ENCODE measurements at regions not wholly inside any gene's neighbourhood (a gene's known extent, or its start where the extent isn't known, plus 50 kb on each side); places are given as distances from the start of the nearest gene placed in this dataset.

DNA sequence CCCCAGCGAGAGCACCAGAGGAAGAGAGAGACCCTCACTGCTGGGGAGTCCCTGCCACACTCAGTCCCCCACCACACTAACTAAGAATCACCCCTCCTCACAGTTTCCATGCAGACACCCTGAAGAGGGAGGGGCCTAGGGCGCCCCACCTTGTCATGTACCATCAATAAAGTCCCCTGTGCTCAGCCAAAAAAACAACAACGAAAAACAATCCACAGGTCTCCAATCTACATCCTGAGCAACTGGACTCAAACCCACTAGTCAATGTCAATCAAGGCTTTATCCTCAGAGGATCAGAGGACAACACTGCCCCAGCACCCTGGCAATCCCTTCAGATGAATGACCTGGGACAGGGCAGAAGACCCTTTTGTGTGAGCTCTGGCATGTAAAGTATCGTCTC lies 210.1 kb upstream of the MSX2 start:
- no peak for DNase-seq (ENCODE audit: low spot score in 2 of 2)
- Histone ChIP-seq H3K27me3 (no peaks in the 10 kb centered on the region), H3K36me3 (no peaks in the 10 kb centered on the region), H3K4me1 (no peaks in the 10 kb centered on the region), H3K4me3 (no peak overlapping the region), H3K27ac (no peak overlapping the region), H3K9me3 (no peaks in the 10 kb centered on the region)
- TF ChIP-seq POLR2A (IDR thresholded peaks at IDR 0.05) (no peak), POLR2AphosphoS5 (IDR thresholded peaks at IDR 0.05) (no peak)
- TF ChIP-seq, protein P1, sequence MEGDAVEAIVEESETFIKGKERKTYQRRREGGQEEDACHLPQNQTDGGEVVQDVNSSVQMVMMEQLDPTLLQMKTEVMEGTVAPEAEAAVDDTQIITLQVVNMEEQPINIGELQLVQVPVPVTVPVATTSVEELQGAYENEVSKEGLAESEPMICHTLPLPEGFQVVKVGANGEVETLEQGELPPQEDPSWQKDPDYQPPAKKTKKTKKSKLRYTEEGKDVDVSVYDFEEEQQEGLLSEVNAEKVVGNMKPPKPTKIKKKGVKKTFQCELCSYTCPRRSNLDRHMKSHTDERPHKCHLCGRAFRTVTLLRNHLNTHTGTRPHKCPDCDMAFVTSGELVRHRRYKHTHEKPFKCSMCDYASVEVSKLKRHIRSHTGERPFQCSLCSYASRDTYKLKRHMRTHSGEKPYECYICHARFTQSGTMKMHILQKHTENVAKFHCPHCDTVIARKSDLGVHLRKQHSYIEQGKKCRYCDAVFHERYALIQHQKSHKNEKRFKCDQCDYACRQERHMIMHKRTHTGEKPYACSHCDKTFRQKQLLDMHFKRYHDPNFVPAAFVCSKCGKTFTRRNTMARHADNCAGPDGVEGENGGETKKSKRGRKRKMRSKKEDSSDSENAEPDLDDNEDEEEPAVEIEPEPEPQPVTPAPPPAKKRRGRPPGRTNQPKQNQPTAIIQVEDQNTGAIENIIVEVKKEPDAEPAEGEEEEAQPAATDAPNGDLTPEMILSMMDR (IDR thresholded peaks at IDR 0.05) = no peak
- intact Hi-C loops (cut with DNase I; ENCODE audit: low total_unique reads) = no loop called here

DNA sequence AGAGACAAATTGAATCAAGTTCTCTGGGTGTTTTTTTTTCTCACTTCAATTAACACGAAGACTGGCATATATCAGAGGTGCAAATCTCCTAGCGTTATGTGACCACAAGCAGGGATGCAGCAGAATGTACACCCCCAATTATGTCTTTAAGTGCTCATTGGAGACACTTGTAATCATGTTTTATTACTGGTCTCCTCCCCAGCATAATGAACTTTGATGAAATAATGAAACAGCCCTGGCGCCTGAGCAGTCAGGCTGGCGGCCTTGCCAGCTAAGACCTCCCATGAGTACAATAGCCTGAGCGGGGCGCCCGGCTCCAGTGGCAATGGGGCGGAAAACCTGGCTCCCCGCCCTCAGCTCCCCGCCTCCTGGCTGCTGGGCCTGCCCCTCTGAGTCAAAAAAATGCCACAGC lies 209.4 kb upstream of the MSX2 start:
- Histone ChIP-seq H3K4me1 (no peaks in the 10 kb centered on the region), H3K27ac (no peak overlapping the region), H3K4me3 (no peak overlapping the region), H3K27me3 (no peaks in the 10 kb centered on the region), H3K36me3 (no peaks in the 10 kb centered on the region), H3K9me3 (no peaks in the 10 kb centered on the region)
- TF ChIP-seq POLR2AphosphoS5 (IDR thresholded peaks at IDR 0.05) (no peak), POLR2A (IDR thresholded peaks at IDR 0.05) (no peak)
- TF ChIP-seq, protein P1 (IDR thresholded peaks at IDR 0.05) = no peak
- DNase-seq (ENCODE audit: low spot score in 2 of 2) = no peak
- intact Hi-C loops (cut with DNase I; ENCODE audit: low total_unique reads) = no loop called here

DNA sequence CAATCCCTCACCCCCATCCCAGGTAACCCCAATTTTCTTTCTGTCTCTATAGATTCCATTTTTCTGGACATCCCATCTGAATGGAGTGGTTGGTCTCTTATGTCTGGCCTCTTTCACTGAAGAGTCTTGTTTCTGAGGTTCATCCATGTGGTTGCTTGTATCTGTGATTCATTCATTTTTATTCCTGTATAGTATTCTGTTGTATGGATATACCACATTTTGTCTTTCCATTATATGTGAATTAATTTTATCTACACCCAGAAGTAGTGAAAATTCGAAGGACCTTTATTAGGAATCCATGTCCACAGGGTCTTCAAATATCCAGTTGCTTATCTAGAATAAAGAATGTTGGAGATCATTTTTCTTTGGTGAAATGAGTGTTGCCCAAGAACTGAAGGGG lies 207.6 kb upstream of the MSX2 start:
- DNase-seq (ENCODE audit: low spot score in 2 of 2) = no peak
- Histone ChIP-seq H3K4me3 (no peak overlapping the region), H3K27ac (no peak overlapping the region), H3K4me1 (no peaks in the 10 kb centered on the region), H3K27me3 (no peaks in the 10 kb centered on the region), H3K9me3 (no peaks in the 10 kb centered on the region), H3K36me3 (no peaks in the 10 kb centered on the region)
- no peak for TF ChIP-seq POLR2A (IDR thresholded peaks at IDR 0.05)
- TF ChIP-seq POLR2AphosphoS5 (IDR thresholded peaks at IDR 0.05) = no peak
- TF ChIP-seq, protein P1 (IDR thresholded peaks at IDR 0.05) = no peak
- intact Hi-C loops (cut with DNase I; ENCODE audit: low total_unique reads) = no loop called here

DNA sequence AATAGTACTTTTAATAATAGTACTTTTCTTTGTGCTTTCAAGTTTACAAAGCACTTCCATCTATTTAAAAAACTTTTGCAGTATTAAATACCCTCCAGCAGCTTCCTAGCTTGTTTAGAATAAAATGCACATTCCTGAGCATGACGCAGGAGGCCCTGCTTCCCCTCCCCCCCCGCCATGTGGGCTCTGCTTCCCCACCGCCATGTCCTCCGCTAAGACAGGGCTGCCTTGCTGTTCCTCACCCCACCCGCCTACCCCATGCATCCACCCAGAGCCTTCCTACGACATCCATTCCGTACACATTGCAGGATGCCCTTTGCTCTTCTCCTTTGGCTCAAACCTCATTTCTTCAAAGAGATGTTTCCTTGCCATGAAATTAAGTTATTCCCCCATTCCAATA lies 205.9 kb upstream of the MSX2 start:
- no peak for DNase-seq (ENCODE audit: low spot score in 2 of 2)
- H3K27ac ChIP-seq = no peak overlapping the region
- H3K9me3 ChIP-seq = no peaks in the 10 kb centered on the region
- H3K4me1 ChIP-seq = no peaks in the 10 kb centered on the region
- no peaks in the 10 kb centered on the region for H3K36me3 ChIP-seq
- no peak for TF ChIP-seq POLR2AphosphoS5 (IDR thresholded peaks at IDR 0.05)
- TF ChIP-seq POLR2A (IDR thresholded peaks at IDR 0.05) = no peak
- TF ChIP-seq, protein P1 (IDR thresholded peaks at IDR 0.05) = no peak
- intact Hi-C loops (cut with DNase I; ENCODE audit: low total_unique reads) = no loop called here
- no peak overlapping the region for H3K4me3 ChIP-seq
- H3K27me3 ChIP-seq = no peaks in the 10 kb centered on the region

DNA sequence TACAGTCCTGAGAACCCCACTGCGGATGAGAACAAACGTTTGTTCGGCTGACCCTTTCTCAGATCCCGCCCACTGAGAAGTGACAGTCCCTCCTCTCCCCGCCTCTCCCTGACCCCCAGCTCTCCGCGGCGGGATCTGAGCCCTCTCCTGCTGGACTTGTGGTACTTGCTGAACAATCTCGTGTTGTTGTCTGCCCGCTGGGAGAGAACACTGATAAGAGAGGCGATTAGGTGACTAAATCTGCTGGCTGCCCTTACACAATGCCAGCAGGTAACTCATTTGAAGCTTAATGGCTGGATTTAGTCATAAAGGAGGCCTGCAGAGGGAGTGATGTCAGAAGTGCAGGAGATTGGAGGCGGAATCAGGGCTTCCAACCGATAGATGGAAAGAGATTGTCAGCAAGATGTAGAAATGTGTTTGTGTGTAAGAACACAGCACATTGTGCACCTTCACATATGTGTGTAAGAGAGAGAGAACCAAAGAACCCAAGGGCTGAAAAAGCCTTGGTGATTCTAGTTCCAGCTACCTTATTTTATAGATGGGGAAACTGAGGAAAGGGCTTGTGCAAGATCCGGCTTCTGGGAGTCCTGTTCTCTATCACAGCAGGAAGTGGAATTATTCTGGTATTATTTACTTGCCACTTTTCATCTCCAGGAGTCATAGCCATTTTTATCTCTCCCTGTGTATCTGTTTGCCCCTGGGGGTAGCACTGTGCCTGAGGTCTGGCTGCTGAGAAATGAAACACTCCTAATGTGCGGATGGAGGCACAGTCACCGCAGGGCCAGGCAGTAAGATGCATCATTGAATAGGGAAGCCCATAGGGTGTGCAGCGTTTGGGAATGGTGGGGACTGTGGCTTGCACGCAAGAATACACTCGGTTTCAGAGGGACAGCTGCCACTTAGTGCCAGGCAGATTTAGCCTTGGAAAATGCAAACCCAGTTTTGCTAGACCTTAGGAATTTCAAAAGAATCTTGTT lies 203.7 kb upstream of the MSX2 start:
- Histone ChIP-seq H3K27ac (no peak overlapping the region), H3K4me1 (no peaks in the 10 kb centered on the region), H3K4me3 (no peak overlapping the region), H3K27me3 (no peaks in the 10 kb centered on the region), H3K9me3 (no peaks in the 10 kb centered on the region), H3K36me3 (no peaks in the 10 kb centered on the region)
- intact Hi-C loops (cut with DNase I; ENCODE audit: low total_unique reads) = no loop called here
- TF ChIP-seq, protein P1 (IDR thresholded peaks at IDR 0.05) = no peak
- TF ChIP-seq POLR2A (IDR thresholded peaks at IDR 0.05) (no peak), POLR2AphosphoS5 (IDR thresholded peaks at IDR 0.05) (no peak)
- DNase-seq (ENCODE audit: low spot score in 2 of 2) = no peak
